ACHN (cell line): ENCODE measurements at regions not wholly inside any gene's neighbourhood (a gene's known extent, or its start where the extent isn't known, plus 50 kb on each side); places are given as distances from the start of the nearest gene placed in this dataset.

ENCODE experiments used
- DNase-seq: peaks from one replicate; pipeline ENCODE4 v3.0.0-alpha.2; 2015
- in situ Hi-C: cut with HindIII; loops from 2 replicates; pipeline ENCODE4 v1.10.0; 2017; ENCODE audit warnings: low sequenced_read_pairs, low pct_ligation_motif_present, low pct_unique_long_range_greater_than_20kb

- in situ Hi-C loops = no loop called here
- DNase-seq = no peak
Measured at GRCh38 chr2:128395640-128396499, 77.2 kb upstream of the HS6ST1 start.

- DNase-seq = no peak
- in situ Hi-C loops = no loop called here
Measured at GRCh38 chr2:128396500-128396891, 77.8 kb upstream of the HS6ST1 start.

GRCh38 chr2:128396946-128397345 lies 78.3 kb upstream of the HS6ST1 start:
- in situ Hi-C loops = no loop called here
- DNase-seq = no peak

- in situ Hi-C loops = no loop called here
Measured at GRCh38 chr2:128399256-128399655, 80.6 kb upstream of the HS6ST1 start.

GRCh38 chr2:128399690-128400291 lies 81.1 kb upstream of the HS6ST1 start:
- DNase-seq = no peak

More at GRCh38 chr2:128399256-128399655, 80.6 kb upstream of the HS6ST1 start:
- DNase-seq = no peak

GRCh38 chr2:128401680-128402079 lies 83.0 kb upstream of the HS6ST1 start:
- DNase-seq = no peak

More at GRCh38 chr2:128399690-128400291, 81.1 kb upstream of the HS6ST1 start:
- in situ Hi-C loops = no loop called here

GRCh38 chr2:128402911-128403670 lies 84.4 kb upstream of the HS6ST1 start:
- in situ Hi-C loops = no loop called here
- no peak for DNase-seq

More at GRCh38 chr2:128401680-128402079, 83.0 kb upstream of the HS6ST1 start:
- in situ Hi-C loops = no loop called here

GRCh38 chr2:128403814-128404708 lies 85.4 kb upstream of the HS6ST1 start:
- in situ Hi-C loops = no loop called here
- DNase-seq = no peak

- no peak for DNase-seq
- in situ Hi-C loops = no loop called here
Measured at GRCh38 chr2:128404709-128405466, 86.2 kb upstream of the HS6ST1 start.

- in situ Hi-C loops = no loop called here
- no peak for DNase-seq
Measured at GRCh38 chr2:128405467-128405900, 86.8 kb upstream of the HS6ST1 start.

GRCh38 chr2:128405981-128406613 lies 87.4 kb upstream of the HS6ST1 start:
- DNase-seq = no peak
- in situ Hi-C loops = no loop called here

GRCh38 chr2:128406736-128407554 lies 88.3 kb upstream of the HS6ST1 start:
- in situ Hi-C loops = no loop called here
- DNase-seq = no peak

- no peak for DNase-seq
- in situ Hi-C loops = no loop called here
Measured at GRCh38 chr2:128408349-128409305, 90.0 kb upstream of the HS6ST1 start.

- no peak for DNase-seq
- in situ Hi-C loops = no loop called here
Measured at GRCh38 chr2:128409326-128410034, 90.8 kb upstream of the HS6ST1 start.
